Middle frontal gyrus (tissue), 1 donor: ENCODE measurements at regions not wholly inside any gene's neighbourhood (a gene's known extent, or its start where the extent isn't known, plus 50 kb on each side); places are given as distances from the start of the nearest gene placed in this dataset.

ENCODE experiments used
- DNase-seq: peaks from one replicate; pipeline ENCODE4 v3.0.0-alpha.2; 2015; ENCODE audit warnings: low spot score; ENCODE audit errors: extremely low spot score

DNA sequence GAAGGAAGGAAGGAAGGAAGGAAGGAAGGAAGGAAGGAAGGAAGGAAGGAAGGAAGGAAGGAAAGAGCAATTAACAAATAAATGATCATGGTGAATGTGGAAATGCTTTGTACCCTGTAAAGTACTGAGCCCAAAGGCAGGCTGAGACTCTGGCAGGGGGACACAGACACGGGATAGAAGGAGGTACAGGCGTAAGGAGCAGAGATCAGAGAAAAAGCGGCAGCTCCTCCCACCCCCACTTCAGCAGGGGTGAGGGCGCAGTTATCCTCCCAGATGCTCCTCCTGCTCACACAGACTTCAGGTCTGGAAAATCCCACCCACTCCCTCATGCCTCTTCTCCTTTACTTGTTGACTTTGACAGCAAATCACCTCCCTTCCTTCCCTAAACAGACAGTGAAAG lies 464.5 kb downstream of the MATN1 start:
- DNase-seq, result no peak

DNA sequence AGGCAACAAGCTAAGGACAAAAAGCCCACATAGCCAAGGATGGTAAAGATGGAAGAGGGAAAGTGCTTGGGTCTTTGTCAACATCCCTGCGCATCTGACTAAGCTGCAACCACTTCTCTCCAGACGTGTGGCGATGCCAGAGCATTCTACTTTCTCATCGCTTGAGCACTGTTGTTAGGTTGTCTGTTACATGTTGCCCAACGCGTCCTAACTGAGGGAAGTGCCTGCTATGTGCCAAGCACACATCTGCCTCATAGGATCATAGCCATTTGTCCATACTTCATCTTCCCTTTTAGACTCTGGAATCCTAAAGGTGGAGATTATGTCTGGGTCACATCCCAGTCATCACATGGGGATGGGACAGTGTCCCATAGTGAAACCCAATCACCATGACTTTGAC lies 464.9 kb downstream of the MATN1 start:
- no peak for DNase-seq

- no peak for DNase-seq
Observed at GRCh38 chr1:30257742-30258380, 465.5 kb downstream of the MATN1 start.

GRCh38 chr1:30257322-30257721 lies 466.1 kb downstream of the MATN1 start:
- no peak for DNase-seq

DNA sequence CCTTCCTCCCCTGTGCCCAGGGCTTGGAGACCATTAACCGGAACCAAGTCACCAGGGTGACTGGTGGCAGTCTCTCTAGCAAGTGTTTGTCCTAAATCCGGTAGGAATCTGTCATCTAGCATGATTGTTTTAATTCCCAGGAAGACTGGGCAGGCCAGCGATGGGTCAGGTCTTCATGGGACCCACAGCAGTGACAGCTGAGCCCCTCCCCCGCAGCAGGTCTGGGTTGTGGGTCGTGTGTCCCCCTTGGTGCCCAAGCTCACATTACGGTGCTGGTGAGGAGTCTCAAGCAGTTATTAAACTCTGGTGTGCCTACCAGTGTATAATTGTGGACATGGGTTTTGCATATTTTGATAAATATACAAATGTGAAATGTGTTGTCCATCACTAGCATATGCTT lies 466.5 kb downstream of the MATN1 start:
- no peak for DNase-seq

DNA sequence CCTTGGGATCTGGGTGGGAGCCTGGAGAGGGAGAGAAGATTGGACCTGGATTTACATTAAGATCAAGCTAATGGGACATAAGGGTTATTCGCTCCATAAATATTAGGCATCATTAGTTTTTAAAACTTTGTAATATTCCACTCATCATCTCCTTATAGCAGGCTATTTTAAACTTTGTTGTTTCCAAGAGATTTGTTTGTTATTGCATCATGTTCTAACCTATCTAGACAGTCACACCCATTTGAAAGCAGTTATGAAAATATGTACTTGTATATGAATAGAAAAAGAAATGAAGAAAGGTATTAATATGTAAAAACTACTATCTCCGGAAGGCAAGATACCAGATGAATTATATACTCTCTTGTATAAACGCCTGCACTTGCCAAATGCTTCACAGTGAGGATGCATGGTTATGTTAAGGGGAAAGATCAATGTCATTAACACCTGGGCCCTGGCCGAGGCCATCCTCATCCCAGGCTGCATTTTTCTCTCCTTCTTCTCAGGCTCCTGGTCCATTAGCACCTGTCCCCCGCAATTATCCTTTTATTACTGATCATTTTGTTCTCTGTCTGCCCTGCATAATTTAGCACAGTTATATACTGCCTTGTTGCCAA lies 468.2 kb downstream of the MATN1 start:
- DNase-seq, result no peak

GRCh38 chr1:30253807-30254440 lies 469.5 kb downstream of the MATN1 start:
- DNase-seq, result no peak

DNA sequence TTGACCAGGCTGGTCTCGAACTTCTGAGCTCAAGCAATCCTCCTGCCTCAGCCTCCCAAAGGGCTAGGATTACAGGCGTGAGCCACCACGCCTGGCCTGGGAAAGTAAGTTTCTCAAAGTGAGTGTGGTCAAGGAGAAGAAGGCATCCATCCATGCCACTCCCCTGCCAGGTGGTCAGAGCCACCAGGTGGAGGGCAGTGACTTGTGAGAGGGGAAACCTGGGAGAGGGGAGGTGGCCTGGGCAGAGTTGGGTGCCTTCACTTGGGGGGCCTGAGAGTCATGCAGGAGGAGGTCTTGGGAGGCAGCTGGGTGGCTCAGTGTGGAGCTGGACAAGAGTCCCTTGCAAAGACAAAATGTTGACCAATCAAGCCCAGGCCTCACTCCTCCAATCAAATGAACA lies 470.0 kb downstream of the MATN1 start:
- DNase-seq, result no peak

- DNase-seq, result no peak
Observed at GRCh38 chr1:30250984-30251850, 472.2 kb downstream of the MATN1 start.

- DNase-seq, result no peak
Observed at GRCh38 chr1:30250338-30250983, 472.9 kb downstream of the MATN1 start.

DNA sequence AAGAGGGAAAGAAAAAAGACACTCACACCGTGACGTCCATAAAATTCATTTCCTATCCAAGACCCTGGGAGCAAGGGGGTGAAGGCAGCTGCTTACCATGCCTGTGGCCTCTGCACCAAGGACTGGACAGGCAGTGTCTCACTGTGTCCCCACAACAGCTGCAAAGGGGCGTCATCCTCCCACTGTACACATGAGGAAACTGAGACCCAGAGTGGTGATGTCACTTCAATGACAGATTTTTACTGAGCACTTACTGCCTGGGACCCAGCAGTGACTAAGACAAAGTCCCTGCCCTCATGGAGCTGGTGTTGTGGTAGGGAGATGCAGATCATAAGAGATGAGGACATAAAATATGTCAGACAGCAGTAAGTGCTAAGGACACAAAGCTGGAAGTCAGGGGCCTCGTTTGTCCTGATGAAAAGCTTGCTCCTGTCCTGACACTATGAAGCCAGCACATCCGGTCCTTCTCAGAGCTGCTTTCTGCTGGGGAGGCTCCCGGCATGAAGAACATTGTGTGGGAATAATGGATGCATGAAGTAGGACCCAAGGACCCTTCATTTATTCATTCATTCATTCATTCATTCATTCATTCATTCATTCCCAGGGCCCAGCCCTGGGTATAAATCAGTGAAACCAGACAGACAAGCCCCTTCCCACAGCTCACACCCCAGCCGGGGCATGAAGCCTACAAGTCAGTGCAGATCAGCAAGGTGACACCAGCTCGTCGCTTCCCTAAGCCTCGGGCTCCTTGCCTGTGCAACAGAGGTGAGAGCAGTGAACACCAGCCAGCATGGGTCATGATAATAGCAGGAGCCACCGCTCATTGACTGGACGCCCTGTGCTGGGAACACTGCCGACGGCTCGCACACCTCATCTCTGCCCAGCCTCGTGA lies 473.7 kb downstream of the MATN1 start:
- DNase-seq, result no peak

- DNase-seq, result no peak
Observed at GRCh38 chr1:30248774-30249173, 474.6 kb downstream of the MATN1 start.

DNA sequence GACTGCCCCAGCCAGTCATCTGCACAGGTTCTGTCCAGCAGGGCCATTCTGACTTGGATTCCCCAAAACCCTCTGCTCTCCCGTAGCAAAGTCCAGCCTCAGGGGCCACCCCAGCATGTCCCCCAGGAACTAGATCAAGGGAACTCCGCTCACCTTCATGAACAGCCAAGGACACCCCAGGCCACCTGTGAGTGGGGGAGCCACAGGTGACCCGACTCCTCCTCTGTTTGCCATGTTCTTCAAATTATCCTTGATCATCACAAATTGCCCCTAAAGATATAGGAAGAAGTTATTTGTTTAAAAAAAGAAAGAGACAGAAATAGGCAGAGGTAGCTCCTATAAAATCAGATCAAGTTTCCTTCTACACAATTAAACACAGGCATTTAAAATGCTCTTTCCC lies 475.0 kb downstream of the MATN1 start:
- no peak for DNase-seq

DNA sequence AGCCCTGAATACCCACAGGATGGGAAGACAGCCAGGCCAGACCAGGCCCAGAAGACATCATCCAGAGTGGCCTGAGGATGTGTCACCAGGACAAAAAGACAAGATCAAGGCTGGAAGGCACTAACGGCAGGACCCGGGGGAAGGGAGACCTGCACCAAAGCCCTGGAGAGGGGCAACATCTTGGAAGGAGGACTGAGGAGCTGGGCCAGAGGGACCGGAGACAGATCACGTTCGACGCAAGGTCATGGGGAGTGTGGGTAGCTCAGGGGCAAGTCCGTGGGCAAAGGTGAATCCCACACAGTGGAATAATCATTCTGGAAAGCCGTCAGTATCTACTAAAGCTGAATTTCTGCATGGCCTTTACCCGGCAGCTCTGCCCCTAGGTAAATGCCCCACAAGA lies 478.6 kb downstream of the MATN1 start:
- DNase-seq, result no peak

- DNase-seq, result no peak
Observed at GRCh38 chr1:30242722-30243457, 480.5 kb downstream of the MATN1 start.

- DNase-seq, result no peak
Observed at GRCh38 chr1:30242168-30242567, 481.2 kb downstream of the MATN1 start.

- DNase-seq, result no peak
Observed at GRCh38 chr1:30241681-30242080, 481.7 kb downstream of the MATN1 start.

DNA sequence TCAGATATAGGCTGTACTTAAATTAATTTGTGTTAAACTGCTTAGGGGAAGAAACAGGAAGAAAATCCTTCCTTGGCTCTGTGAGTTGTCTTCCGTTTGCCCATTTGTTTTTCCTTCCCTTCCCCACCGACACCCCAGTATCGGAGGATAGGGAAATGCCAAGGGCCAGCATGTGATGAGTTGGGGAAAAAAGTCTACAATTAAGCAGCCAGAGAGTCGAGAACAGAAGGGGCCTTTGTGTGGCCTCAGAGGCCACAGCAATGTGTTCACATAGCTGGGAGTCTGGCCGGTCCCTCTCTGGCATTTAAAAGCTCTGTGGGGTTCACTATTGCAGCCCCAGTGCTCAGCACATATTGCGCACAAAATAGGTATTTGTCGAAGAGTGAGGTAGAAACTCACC lies 489.3 kb downstream of the MATN1 start:
- no peak for DNase-seq

DNA sequence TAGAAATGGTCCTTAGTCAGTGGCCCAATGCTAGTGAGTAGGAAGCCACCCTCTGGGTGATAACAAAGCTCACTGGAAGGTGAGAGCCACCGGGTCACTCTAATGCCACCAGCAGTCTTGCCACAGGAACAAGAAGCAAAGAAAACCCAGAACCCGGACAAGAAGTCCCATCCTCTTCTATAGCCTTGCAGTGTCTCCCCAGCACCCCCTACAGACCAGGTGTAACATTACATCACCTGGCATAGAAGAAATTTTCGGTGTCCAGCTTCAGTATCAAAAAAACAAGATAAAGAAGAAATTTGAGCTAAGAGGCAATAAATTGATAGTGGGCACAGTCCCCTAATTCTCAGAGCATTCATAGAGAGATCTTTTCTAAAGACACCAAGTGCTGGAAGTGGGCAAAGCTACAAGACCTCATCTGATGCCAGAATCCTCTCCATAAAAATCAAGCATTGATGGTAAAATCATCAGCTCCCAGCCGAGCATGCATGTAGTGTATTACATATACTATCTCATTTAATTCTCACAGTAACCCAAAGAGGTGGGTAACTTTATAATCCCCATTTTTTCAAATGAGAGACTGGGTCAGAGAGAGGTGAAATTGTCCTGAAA lies 491.0 kb downstream of the MATN1 start:
- DNase-seq, result no peak
